ENCODE measurements at regions not wholly inside any gene's neighbourhood (a gene's known extent, or its start where the extent isn't known, plus 50 kb on each side); places are given as distances from the start of the nearest gene placed in this dataset.

GRCh38 chr6:71529769-71530168 is 241.2 kb downstream of the OGFRL1 start:
- no peak for TF ChIP-seq YY1 (IDR thresholded peaks at IDR 0.05; ENCODE audit: insufficient read depth, insufficient read length)
- no peak for TF ChIP-seq ZNF274 (IDR thresholded peaks at IDR 0.05; ENCODE audit: low read depth, low read length)

Data from NT2/D1 (cell line).